ENCODE measurements at regions not wholly inside any gene's neighbourhood (a gene's known extent, or its start where the extent isn't known, plus 50 kb on each side); places are given as distances from the start of the nearest gene placed in this dataset.
"Not testable (repeated sequence)": the region's sequence is repeated elsewhere in the genome, so short reads cannot be mapped to it uniquely, and the experiment has no call there.

GRCh38 chr2:167851323-167851860, 396.0 kb downstream of the STK39 start:
- no peak for DNase-seq (ENCODE audit: low read depth)
- no peak overlapping the region for H3K4me3 ChIP-seq (ENCODE audit: low read depth, low read length)
- no peak for TF ChIP-seq CTCF (IDR thresholded peaks at IDR 0.05; ENCODE audit: low read depth, low read length, missing control alignments)

GRCh38 chr2:167844714-167845530, 402.5 kb downstream of the STK39 start:
- no peak for DNase-seq (ENCODE audit: low read depth)
- TF ChIP-seq CTCF (IDR thresholded peaks at IDR 0.05; ENCODE audit: low read depth, low read length, missing control alignments) = peak; percentile 36

GRCh38 chr2:167843657-167844056, 403.7 kb downstream of the STK39 start:
- no peak for TF ChIP-seq CTCF (IDR thresholded peaks at IDR 0.05; ENCODE audit: low read depth, low read length, missing control alignments)
- no peak overlapping the region for H3K4me3 ChIP-seq (ENCODE audit: low read depth, low read length)
- no peak for DNase-seq (ENCODE audit: low read depth)

More at GRCh38 chr2:167844714-167845530, 402.5 kb downstream of the STK39 start:
- H3K4me3 ChIP-seq (ENCODE audit: low read depth, low read length) = no peak overlapping the region

GRCh38 chr2:167843217-167843616, 404.2 kb downstream of the STK39 start:
- no peak overlapping the region for H3K4me3 ChIP-seq (ENCODE audit: low read depth, low read length)
- DNase-seq (ENCODE audit: low read depth) = no peak
- no peak for TF ChIP-seq CTCF (IDR thresholded peaks at IDR 0.05; ENCODE audit: low read depth, low read length, missing control alignments)

- H3K4me3 ChIP-seq (ENCODE audit: low read depth, low read length) = no peak overlapping the region
- no peak for DNase-seq (ENCODE audit: low read depth)
- TF ChIP-seq CTCF (IDR thresholded peaks at IDR 0.05; ENCODE audit: low read depth, low read length, missing control alignments) = no peak
Measured at GRCh38 chr2:167842047-167842446, 405.3 kb downstream of the STK39 start.

- not testable (repeated sequence) for H3K4me3 ChIP-seq (ENCODE audit: low read depth, low read length); DNase-seq (ENCODE audit: low read depth)
Measured at GRCh38 chr2:167835290-167835689, 412.1 kb downstream of the STK39 start.

- H3K4me3 ChIP-seq (ENCODE audit: low read depth, low read length) = no peak overlapping the region
- no peak for TF ChIP-seq CTCF (IDR thresholded peaks at IDR 0.05; ENCODE audit: low read depth, low read length, missing control alignments)
- DNase-seq (ENCODE audit: low read depth) = no peak
Measured at GRCh38 chr2:167834707-167835106, 412.7 kb downstream of the STK39 start.

Measured in GM12864 (cell line).